ENCODE measurements at regions not wholly inside any gene's neighbourhood (a gene's known extent, or its start where the extent isn't known, plus 50 kb on each side); places are given as distances from the start of the nearest gene placed in this dataset.
A peak's percentile ranks its signal among the peaks of the same experiment; 100 is the strongest.

DNA sequence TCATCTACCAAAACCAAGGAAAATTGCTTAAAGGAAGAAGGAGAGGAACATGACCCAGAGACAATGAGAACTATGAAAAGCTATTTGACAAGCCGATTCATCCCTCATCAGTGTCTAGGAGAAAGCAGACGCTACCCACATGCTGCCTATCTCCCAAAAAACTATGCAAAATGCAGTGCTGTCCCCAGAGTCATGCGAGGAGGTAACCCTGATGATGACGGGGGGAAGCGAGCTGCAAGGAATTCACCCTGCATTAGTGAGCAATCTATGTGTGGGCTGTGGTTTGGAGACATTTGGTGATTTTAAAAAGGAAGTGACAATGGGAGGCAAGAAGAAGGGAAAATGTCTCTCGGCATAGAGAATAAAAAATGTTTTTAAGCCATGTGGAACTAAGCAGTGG, 472.7 kb downstream of the CMPK2 start:
- no peaks in the 10 kb centered on the region for H3K36me3 ChIP-seq
- no peaks in the 10 kb centered on the region for H3K27me3 ChIP-seq
- peak overlapping the region; percentile 37; the same call in 1 of the 2 replicates for H3K4me2 ChIP-seq
- peaks cover 7% of the 10 kb centered on the region for H3K4me1 ChIP-seq
- H3K9me3 ChIP-seq = no peaks in the 10 kb centered on the region
- H3K9ac ChIP-seq = no peak overlapping the region
- TF ChIP-seq Cebpa-rat (IDR thresholded peaks at IDR 0.05) = no peak
- H3K27ac ChIP-seq = no peak overlapping the region
- no peaks in the 10 kb centered on the region for H4K20me1 ChIP-seq
- no peak overlapping the region for H3K4me3 ChIP-seq

- Histone ChIP-seq H3K9ac (no peak overlapping the region), H3K27me3 (no peaks in the 10 kb centered on the region), H3K9me3 (no peaks in the 10 kb centered on the region), H3K36me3 (no peaks in the 10 kb centered on the region), H3K4me3 (no peak overlapping the region), H3K27ac (no peak overlapping the region), H3K4me2 (no peak overlapping the region), H4K20me1 (no peaks in the 10 kb centered on the region), H3K4me1 (peaks cover 7% of the 10 kb centered on the region)
- no peak for TF ChIP-seq Cebpa-rat (IDR thresholded peaks at IDR 0.05)
Measured at GRCh38 chr2:6393819-6394218, 471.9 kb downstream of the CMPK2 start.

DNA sequence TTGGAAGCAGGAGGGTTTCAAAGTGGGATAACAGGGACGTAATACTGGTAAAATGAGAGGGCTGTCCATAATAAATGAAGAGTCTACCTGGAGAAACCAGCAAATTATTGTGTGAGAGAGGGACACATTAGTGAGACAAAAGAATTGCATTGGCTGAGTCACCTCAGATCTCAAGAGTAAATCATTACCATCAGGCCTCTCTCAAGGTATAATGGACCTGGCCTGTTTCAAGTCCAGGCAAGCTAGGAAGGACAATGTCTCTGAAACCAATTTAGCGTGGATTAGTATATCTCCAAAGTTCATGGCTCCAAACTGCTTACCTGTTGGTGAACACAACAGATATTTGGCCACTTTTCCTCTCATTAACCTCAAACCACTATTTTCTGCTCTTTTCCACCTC, 471.4 kb downstream of the CMPK2 start:
- no peak overlapping the region for H3K4me3 ChIP-seq
- TF ChIP-seq Cebpa-rat (IDR thresholded peaks at IDR 0.05) = no peak
- no peak overlapping the region for H3K27ac ChIP-seq
- H3K9ac ChIP-seq = no peak overlapping the region
- no peaks in the 10 kb centered on the region for H3K36me3 ChIP-seq
- no peaks in the 10 kb centered on the region for H3K9me3 ChIP-seq
- no peaks in the 10 kb centered on the region for H3K27me3 ChIP-seq
- H4K20me1 ChIP-seq = no peaks in the 10 kb centered on the region
- peaks cover 7% of the 10 kb centered on the region for H3K4me1 ChIP-seq
- H3K4me2 ChIP-seq = no peak overlapping the region

GRCh38 chr2:6398421-6398820, 467.3 kb downstream of the CMPK2 start:
- no peaks in the 10 kb centered on the region for H3K27me3 ChIP-seq
- H3K4me3 ChIP-seq = no peak overlapping the region
- H3K9me3 ChIP-seq = no peaks in the 10 kb centered on the region
- H3K36me3 ChIP-seq = no peaks in the 10 kb centered on the region
- no peak for TF ChIP-seq Cebpa-rat (IDR thresholded peaks at IDR 0.05)
- H4K20me1 ChIP-seq = no peaks in the 10 kb centered on the region
- no peak overlapping the region for H3K9ac ChIP-seq
- no peaks in the 10 kb centered on the region for H3K4me1 ChIP-seq
- H3K4me2 ChIP-seq = no peak overlapping the region
- H3K27ac ChIP-seq = no peak overlapping the region

- Histone ChIP-seq H3K9me3 (no peaks in the 10 kb centered on the region), H3K4me3 (no peak overlapping the region), H3K27ac (no peak overlapping the region), H3K27me3 (no peaks in the 10 kb centered on the region), H3K4me2 (no peak overlapping the region), H3K36me3 (no peaks in the 10 kb centered on the region), H3K4me1 (no peaks in the 10 kb centered on the region), H3K9ac (no peak overlapping the region), H4K20me1 (no peaks in the 10 kb centered on the region)
- TF ChIP-seq Cebpa-rat (IDR thresholded peaks at IDR 0.05) = no peak
Measured at GRCh38 chr2:6401301-6401700, 464.4 kb downstream of the CMPK2 start.

DNA sequence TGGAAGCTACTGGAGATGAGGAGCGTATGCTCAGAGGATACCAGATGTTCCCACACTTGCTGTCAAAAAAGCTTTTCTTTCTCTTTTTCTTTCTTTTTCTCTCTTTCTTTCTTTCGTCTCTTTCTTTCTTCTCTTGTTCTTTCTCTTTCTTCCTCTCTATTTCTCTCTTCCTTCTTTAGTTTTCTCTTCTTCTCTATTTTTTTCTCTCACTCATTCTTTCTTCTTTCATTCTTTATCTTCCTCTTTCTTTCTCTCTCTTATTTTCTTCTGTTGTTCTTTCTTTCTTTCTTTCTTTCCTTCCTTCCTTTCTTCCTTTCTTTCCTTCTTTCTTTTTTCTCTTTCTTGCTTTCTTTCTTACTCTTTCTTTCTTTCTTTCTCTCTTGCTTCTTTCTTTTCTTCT, 457.6 kb downstream of the CMPK2 start:
- no peak for TF ChIP-seq Cebpa-rat (IDR thresholded peaks at IDR 0.05)
- H3K4me3 ChIP-seq = no peak overlapping the region

DNA sequence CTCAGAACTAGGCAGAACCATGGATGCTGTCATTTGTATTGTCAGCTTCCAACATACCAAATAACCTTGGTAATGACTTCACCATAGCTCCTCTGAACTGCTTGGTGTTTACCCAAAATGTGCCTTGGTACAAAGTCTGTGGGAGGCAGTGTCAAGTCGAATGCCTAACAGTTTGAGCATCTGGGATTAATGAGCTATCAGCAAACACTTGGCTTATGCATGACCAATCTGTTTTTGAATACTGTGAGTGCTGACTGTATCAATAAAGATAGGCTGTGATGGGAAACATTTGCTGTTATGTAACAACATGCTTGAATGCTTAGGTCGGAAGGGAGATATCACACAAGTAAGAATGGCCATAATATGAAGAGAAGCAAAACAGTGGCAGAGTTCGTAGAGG, 455.4 kb downstream of the CMPK2 start:
- no peak for TF ChIP-seq Cebpa-rat (IDR thresholded peaks at IDR 0.05)
- H3K9ac ChIP-seq = no peak overlapping the region
- no peaks in the 10 kb centered on the region for H3K36me3 ChIP-seq
- no peaks in the 10 kb centered on the region for H4K20me1 ChIP-seq
- no peak overlapping the region for H3K4me3 ChIP-seq
- H3K4me1 ChIP-seq = no peaks in the 10 kb centered on the region
- no peak overlapping the region for H3K4me2 ChIP-seq
- H3K9me3 ChIP-seq = no peaks in the 10 kb centered on the region
- no peaks in the 10 kb centered on the region for H3K27me3 ChIP-seq
- no peak overlapping the region for H3K27ac ChIP-seq

More for the DNA sequence above, 457.6 kb downstream of the CMPK2 start:
- Histone ChIP-seq H4K20me1 (no peaks in the 10 kb centered on the region), H3K9me3 (no peaks in the 10 kb centered on the region), H3K27ac (no peak overlapping the region), H3K36me3 (no peaks in the 10 kb centered on the region), H3K4me1 (no peaks in the 10 kb centered on the region), H3K4me2 (no peak overlapping the region), H3K9ac (no peak overlapping the region), H3K27me3 (no peaks in the 10 kb centered on the region)

- Histone ChIP-seq H3K27ac (no peak overlapping the region), H3K4me2 (no peak overlapping the region), H3K4me1 (no peaks in the 10 kb centered on the region), H3K4me3 (no peak overlapping the region), H3K36me3 (no peaks in the 10 kb centered on the region), H3K9ac (no peak overlapping the region), H4K20me1 (no peaks in the 10 kb centered on the region), H3K27me3 (no peaks in the 10 kb centered on the region), H3K9me3 (no peaks in the 10 kb centered on the region)
- no peak for TF ChIP-seq Cebpa-rat (IDR thresholded peaks at IDR 0.05)
Measured at GRCh38 chr2:6412533-6413091, 453.1 kb downstream of the CMPK2 start.

- Histone ChIP-seq H3K4me3 (no peak overlapping the region), H3K9me3 (no peaks in the 10 kb centered on the region), H4K20me1 (no peaks in the 10 kb centered on the region), H3K4me2 (no peak overlapping the region), H3K9ac (no peak overlapping the region), H3K27ac (no peak overlapping the region), H3K27me3 (no peaks in the 10 kb centered on the region), H3K4me1 (peaks cover 5% of the 10 kb centered on the region; the same call in 1 of the 2 replicates), H3K36me3 (no peaks in the 10 kb centered on the region)
- TF ChIP-seq Cebpa-rat (IDR thresholded peaks at IDR 0.05) = no peak
Measured at GRCh38 chr2:6417050-6417449, 448.7 kb downstream of the CMPK2 start.

- no peaks in the 10 kb centered on the region for H3K9me3 ChIP-seq
- no peak overlapping the region for H3K9ac ChIP-seq
- no peak overlapping the region for H3K27ac ChIP-seq
- no peaks in the 10 kb centered on the region for H3K36me3 ChIP-seq
- TF ChIP-seq Cebpa-rat (IDR thresholded peaks at IDR 0.05) = no peak
- H3K4me2 ChIP-seq = 0 out of 2 replicates have a peak overlapping the region, but pooled peaks have one; percentile 28
- H4K20me1 ChIP-seq = no peaks in the 10 kb centered on the region
- no peak overlapping the region for H3K4me3 ChIP-seq
- H3K27me3 ChIP-seq = no peaks in the 10 kb centered on the region
- H3K4me1 ChIP-seq = peaks cover 5% of the 10 kb centered on the region; the same call in 1 of the 2 replicates
Measured at GRCh38 chr2:6418291-6418690, 447.4 kb downstream of the CMPK2 start.

Measured in BLaER1 (cell line).